Mesendoderm (in vitro differentiated cells): ENCODE measurements at regions not wholly inside any gene's neighbourhood (a gene's known extent, or its start where the extent isn't known, plus 50 kb on each side); places are given as distances from the start of the nearest gene placed in this dataset.
"Not testable (repeated sequence)": the region's sequence is repeated elsewhere in the genome, so short reads cannot be mapped to it uniquely, and the experiment has no call there.

Experiments
- DNase-seq: peaks from one replicate; pipeline ENCODE4 v3.0.0; 2013
- H2AK5ac ChIP-seq: 2 replicates; pipeline ENCODE4 v1.6.1; 2013; ENCODE audit warnings: low read length, inconsistent platforms
- H2BK120ac ChIP-seq: 2 replicates; pipeline ENCODE4 v1.6.1; 2013; ENCODE audit warnings: low read depth, mild to moderate bottlenecking, low read length, moderate library complexity, mixed read lengths
- H2BK15ac ChIP-seq: replicated peaks from 2 replicates; pipeline ENCODE4 v1.6.1; 2013; ENCODE audit warnings: low read depth, mild to moderate bottlenecking, moderate library complexity
- H2BK5ac ChIP-seq: 2 replicates; pipeline ENCODE4 v1.6.1; 2013; ENCODE audit warnings: low read length, inconsistent platforms
- H3K18ac ChIP-seq: 2 replicates; pipeline ENCODE4 v1.6.1; 2013; ENCODE audit warnings: mild to moderate bottlenecking, low read length, mixed read lengths
- H3K23ac ChIP-seq: one replicate; pipeline ENCODE4 v1.6.1; 2013; ENCODE audit warnings: low read length
- H3K27ac ChIP-seq: 2 replicates; pipeline ENCODE4 v1.5.1; 2013; ENCODE audit warnings: low read depth, mild to moderate bottlenecking, inconsistent platforms, low read length, moderate library complexity
- H3K27me3 ChIP-seq: 2 replicates; pipeline ENCODE4 v1.6.1; 2013; ENCODE audit warnings: low read length, control low read depth, mild to moderate bottlenecking, inconsistent platforms; ENCODE audit not compliant: insufficient read depth, poor library complexity
- H3K36me3 ChIP-seq: 2 replicates; pipeline ENCODE4 v1.6.1; 2013; ENCODE audit warnings: low read length, inconsistent platforms; ENCODE audit not compliant: control insufficient read depth, insufficient read depth
- H3K4ac ChIP-seq: one replicate; pipeline ENCODE4 v1.6.1; 2013; ENCODE audit warnings: low read depth, mild to moderate bottlenecking, low read length, moderate library complexity
- H3K4me1 ChIP-seq: 2 replicates; pipeline ENCODE4 v1.6.1; 2013; ENCODE audit warnings: low read depth, low read length, inconsistent platforms; ENCODE audit not compliant: control insufficient read depth
- H3K4me2 ChIP-seq: 2 replicates; pipeline ENCODE4 v1.6.1; 2013; ENCODE audit warnings: low read length
- H3K4me3 ChIP-seq: 2 replicates; pipeline ENCODE4 v1.5.1; 2013; ENCODE audit warnings: mild to moderate bottlenecking, low read length
- H3K56ac ChIP-seq: one replicate; pipeline ENCODE4 v1.6.1; 2013; ENCODE audit warnings: low read length
- H3K79me1 ChIP-seq: 2 replicates; pipeline ENCODE4 v1.6.1; 2013; ENCODE audit warnings: low read length, inconsistent platforms
- H3K79me2 ChIP-seq: 2 replicates; pipeline ENCODE4 v1.6.1; 2013; ENCODE audit warnings: mild to moderate bottlenecking, low read length; ENCODE audit not compliant: control insufficient read depth, insufficient read depth
- H3K9ac ChIP-seq: 2 replicates; pipeline ENCODE4 v1.6.1; 2013; ENCODE audit warnings: low read length, inconsistent platforms
- H4K5ac ChIP-seq: one replicate; pipeline ENCODE4 v1.6.1; 2013; ENCODE audit warnings: low read length
- H4K8ac ChIP-seq: one replicate; pipeline ENCODE4 v1.6.1; 2013; ENCODE audit warnings: low read depth, mild to moderate bottlenecking, control low read depth, low read length, moderate library complexity
- WGBS: extraction: QIAGEN DNeasy Blood & Tissue Kit; methylation state at CpG from one replicate; pipeline ENCODE4 v1.1.7; 2013; ENCODE audit warnings: low lambda C conversion rate, missing lambda C conversion rate; ENCODE audit not compliant: insufficient coverage; ENCODE audit errors: extremely low coverage; 5-methylcytosine and 5-hydroxymethylcytosine counted together

DNA sequence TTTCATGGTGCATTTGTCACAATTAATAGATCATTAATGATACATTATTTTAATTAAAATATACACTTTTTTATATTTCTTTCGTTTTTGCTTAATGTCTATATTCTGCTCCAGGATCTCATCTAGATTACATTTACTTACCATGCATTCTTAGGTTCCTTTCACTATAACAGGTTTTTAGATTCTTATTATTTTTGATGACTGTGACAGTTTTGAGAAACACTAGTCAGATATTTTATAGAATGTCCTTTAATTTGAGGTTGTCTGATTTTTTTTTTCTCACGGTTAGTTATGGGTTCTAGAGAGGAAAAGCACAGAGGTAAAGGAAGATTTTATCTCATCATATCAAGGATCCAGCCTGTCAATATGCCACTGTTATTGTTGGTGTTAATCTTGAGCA, 595.8 kb upstream of the BCHE start:
- no CpG with 5 or more reads among the region's 2 CpGs for WGBS
- H3K4me1 ChIP-seq, result no peaks in the 10 kb centered on the region

DNA sequence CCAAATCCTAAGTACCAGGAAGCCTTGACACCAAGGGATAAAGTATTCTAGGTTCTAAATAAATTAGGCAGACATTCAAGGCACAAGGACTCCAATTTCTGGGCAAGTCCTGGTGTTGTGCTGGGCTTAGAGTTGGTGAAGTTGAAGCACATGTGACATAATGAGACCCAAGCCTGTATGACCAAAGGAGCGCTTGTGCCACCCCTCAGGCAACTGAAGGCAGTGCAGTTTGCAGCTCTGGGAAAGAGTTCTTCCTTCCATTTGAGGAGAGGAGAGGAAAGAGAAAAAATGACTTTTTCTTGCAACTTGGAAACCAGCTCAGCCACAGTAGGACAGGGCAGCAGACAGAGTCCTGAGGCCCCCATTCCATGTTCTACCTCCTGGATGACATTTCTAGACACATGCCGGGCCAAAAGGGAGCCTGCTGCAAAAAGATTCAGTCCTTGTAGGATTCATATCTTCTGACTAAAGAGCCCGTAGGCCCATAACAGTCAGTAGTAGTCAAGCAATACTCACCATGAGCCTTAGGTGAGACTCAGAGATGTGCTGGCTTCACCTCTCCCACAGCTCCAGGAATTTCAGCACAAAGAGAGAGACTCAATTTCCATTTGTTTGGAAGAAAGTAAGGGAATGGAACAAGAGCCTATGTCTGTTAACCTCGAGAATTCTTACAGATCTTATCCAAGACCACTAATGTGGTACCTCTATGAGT, 588.8 kb upstream of the BCHE start:
- Histone ChIP-seq H3K4ac (no peak overlapping the region), H3K36me3 (no peaks in the 10 kb centered on the region), H2BK15ac (no peak overlapping the region), H3K9ac (no peak overlapping the region), H3K23ac (no peak overlapping the region), H3K79me2 (no peaks in the 10 kb centered on the region), H3K56ac (no peak overlapping the region), H3K4me2 (no peak overlapping the region), H2BK5ac (no peak overlapping the region), H3K18ac (no peak overlapping the region), H4K5ac (no peak overlapping the region), H2AK5ac (no peak overlapping the region), H3K4me3 (no peak overlapping the region), H2BK120ac (no peak overlapping the region), H3K79me1 (no peaks in the 10 kb centered on the region), H3K27ac (no peak overlapping the region), H3K4me1 (no peaks in the 10 kb centered on the region), H4K8ac (no peak overlapping the region), H3K27me3 (no peaks in the 10 kb centered on the region)
- no CpG with 5 or more reads among the region's 4 CpGs for WGBS
- peak; percentile 75 for DNase-seq

More for the DNA sequence above, 595.8 kb upstream of the BCHE start:
- no peak for DNase-seq
- Histone ChIP-seq H3K36me3 (no peaks in the 10 kb centered on the region), H4K5ac (no peak overlapping the region), H2AK5ac (no peak overlapping the region), H2BK120ac (no peak overlapping the region), H3K4me3 (no peak overlapping the region), H3K9ac (no peak overlapping the region), H2BK15ac (no peak overlapping the region), H3K18ac (no peak overlapping the region), H4K8ac (no peak overlapping the region), H3K4ac (no peak overlapping the region), H3K27ac (no peak overlapping the region), H3K79me1 (no peaks in the 10 kb centered on the region), H2BK5ac (no peak overlapping the region), H3K27me3 (no peaks in the 10 kb centered on the region), H3K4me2 (no peak overlapping the region), H3K23ac (no peak overlapping the region), H3K79me2 (no peaks in the 10 kb centered on the region), H3K56ac (no peak overlapping the region)

DNA sequence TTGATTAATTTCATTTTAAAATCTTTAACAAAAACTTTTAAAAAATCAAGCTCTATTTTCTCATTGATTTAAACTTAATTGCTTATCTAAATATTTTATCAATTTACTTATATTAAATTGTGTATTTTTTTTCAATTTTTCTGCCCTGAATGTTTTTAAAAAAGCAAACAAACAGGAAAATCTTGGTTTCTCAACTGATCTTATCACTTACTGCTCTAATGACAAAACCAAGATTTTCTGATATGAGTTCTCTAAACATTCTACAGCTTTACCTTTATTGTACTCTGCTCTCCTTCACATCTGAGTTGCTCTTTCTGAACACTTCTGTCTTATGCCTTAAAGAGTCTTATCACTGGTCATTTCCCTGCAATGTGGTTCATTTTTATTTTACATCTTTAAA, 587.8 kb upstream of the BCHE start:
- no peak overlapping the region for H2AK5ac ChIP-seq
- H4K8ac ChIP-seq, result no peak overlapping the region
- DNase-seq, result no peak
- H3K9ac ChIP-seq, result no peak overlapping the region
- no peak overlapping the region for H3K18ac ChIP-seq
- H3K79me2 ChIP-seq, result no peaks in the 10 kb centered on the region
- no peak overlapping the region for H3K4me3 ChIP-seq
- no peak overlapping the region for H2BK15ac ChIP-seq
- no peak overlapping the region for H3K4ac ChIP-seq
- no peaks in the 10 kb centered on the region for H3K79me1 ChIP-seq
- H3K27me3 ChIP-seq, result no peaks in the 10 kb centered on the region
- H3K56ac ChIP-seq, result no peak overlapping the region
- no peak overlapping the region for H2BK5ac ChIP-seq
- H3K4me2 ChIP-seq, result no peak overlapping the region
- no peak overlapping the region for H4K5ac ChIP-seq
- H3K23ac ChIP-seq, result no peak overlapping the region
- no peaks in the 10 kb centered on the region for H3K4me1 ChIP-seq
- no peak overlapping the region for H3K27ac ChIP-seq
- H2BK120ac ChIP-seq, result no peak overlapping the region
- no peaks in the 10 kb centered on the region for H3K36me3 ChIP-seq

DNA sequence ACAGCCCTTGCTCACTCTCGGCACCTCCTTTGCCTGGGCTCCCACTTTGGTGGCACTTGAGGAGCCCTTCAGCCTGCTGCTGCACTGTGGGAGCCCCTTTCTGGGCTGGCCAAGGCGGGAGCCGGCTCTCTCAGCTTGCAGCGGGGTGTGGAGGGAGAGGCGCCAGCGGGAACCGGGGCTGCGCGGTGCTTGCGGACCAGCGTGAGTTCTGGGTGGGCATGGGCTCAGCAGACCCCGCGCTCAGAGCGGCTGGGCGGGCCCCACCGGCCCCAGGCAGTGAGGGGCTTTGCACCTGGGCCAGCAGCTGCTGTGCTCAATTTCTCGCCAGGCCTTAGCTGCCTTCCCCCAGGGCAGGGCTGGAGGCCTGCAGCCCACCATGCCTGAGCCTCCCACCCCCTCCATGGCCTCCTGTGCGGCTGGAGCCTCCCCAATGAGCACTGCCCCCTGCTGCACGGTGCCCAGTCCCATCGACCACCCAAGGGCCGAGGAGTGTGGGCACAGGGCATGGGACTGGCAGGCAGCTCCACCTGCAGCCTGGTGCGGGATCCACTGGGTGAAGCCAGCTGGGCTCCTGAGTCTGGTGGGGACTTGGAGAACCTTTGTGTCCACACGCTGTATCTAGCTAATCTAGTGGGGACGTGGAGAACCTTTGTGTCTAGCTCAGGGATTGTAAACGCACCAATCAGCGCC, 586.7 kb upstream of the BCHE start:
- H3K4me1 ChIP-seq, H3K18ac ChIP-seq, H3K79me2 ChIP-seq, H3K4ac ChIP-seq, DNase-seq, H2BK5ac ChIP-seq, H3K27ac ChIP-seq, H3K56ac ChIP-seq, H3K79me1 ChIP-seq, H4K8ac ChIP-seq, H2BK15ac ChIP-seq, H3K27me3 ChIP-seq, H3K9ac ChIP-seq, H3K4me2 ChIP-seq, H3K4me3 ChIP-seq, H4K5ac ChIP-seq, H3K23ac ChIP-seq, H2AK5ac ChIP-seq, H2BK120ac ChIP-seq, H3K36me3 ChIP-seq: not testable (repeated sequence)
- WGBS, result no CpG with 5 or more reads among the region's 26 CpGs

DNA sequence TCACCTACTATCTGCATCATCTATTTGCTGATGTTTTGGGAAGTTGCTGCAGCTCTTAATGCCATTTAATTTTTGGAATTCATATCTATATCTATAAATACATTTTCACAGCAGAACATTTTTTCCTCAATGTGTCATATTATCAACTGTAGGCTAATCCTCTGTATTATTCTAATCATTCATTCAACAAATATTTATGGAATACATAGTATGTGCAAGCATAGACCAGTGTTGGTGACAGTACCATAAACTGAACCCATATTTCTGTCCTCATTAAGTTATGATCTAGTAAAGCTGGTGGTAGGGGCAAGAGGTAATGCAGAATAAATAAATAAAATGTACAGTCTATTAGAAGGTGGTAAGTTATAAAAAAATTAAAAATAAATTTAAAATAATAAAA, 585.3 kb upstream of the BCHE start:
- Histone ChIP-seq H3K4ac (no peak overlapping the region), H3K9ac (no peak overlapping the region), H4K5ac (no peak overlapping the region), H4K8ac (no peak overlapping the region), H2AK5ac (no peak overlapping the region), H3K4me3 (no peak overlapping the region), H3K36me3 (no peaks in the 10 kb centered on the region), H3K4me1 (no peaks in the 10 kb centered on the region), H3K79me2 (no peaks in the 10 kb centered on the region), H3K18ac (no peak overlapping the region), H2BK5ac (no peak overlapping the region), H3K23ac (no peak overlapping the region), H3K56ac (no peak overlapping the region), H2BK15ac (no peak overlapping the region), H3K27ac (no peak overlapping the region), H3K79me1 (no peaks in the 10 kb centered on the region), H2BK120ac (no peak overlapping the region), H3K4me2 (no peak overlapping the region), H3K27me3 (no peaks in the 10 kb centered on the region)
- no peak for DNase-seq

DNA sequence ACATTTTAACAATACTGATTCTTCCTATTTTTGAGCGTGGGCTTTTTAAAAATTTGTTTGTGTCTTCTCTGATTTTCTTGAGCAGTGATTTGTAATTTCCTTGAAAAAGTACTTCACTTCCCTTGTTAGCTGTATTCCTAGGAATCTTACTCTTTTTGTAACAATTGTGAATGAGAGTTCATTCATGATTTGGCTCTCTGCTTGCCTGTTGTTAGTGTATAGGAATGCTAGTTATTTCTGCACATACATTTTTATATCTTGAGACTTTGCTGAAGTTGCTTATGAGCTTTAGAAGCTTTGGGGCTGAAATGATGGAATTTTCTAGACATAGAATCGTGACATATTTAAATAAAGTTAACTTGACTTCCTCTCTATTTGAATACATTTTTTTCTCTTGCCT, 582.8 kb upstream of the BCHE start:
- H3K27me3 ChIP-seq, result no peaks in the 10 kb centered on the region
- no peak overlapping the region for H2BK120ac ChIP-seq
- H3K36me3 ChIP-seq, result no peaks in the 10 kb centered on the region
- no CpG with 5 or more reads among the region's 2 CpGs for whole genome bisulfite sequencing
- H2BK15ac ChIP-seq, result no peak overlapping the region
- H3K4me3 ChIP-seq, result no peak overlapping the region
- H3K79me1 ChIP-seq, result no peaks in the 10 kb centered on the region
- H3K4me2 ChIP-seq, result no peak overlapping the region
- no peaks in the 10 kb centered on the region for H3K4me1 ChIP-seq
- no peak overlapping the region for H3K4ac ChIP-seq
- H3K23ac ChIP-seq, result no peak overlapping the region
- H2AK5ac ChIP-seq, result no peak overlapping the region
- no peak overlapping the region for H3K9ac ChIP-seq
- H4K8ac ChIP-seq, result no peak overlapping the region
- no peak overlapping the region for H2BK5ac ChIP-seq
- no peak overlapping the region for H3K27ac ChIP-seq
- H3K18ac ChIP-seq, result no peak overlapping the region
- H3K56ac ChIP-seq, result no peak overlapping the region
- H4K5ac ChIP-seq, result no peak overlapping the region
- no peak for DNase-seq
- no peaks in the 10 kb centered on the region for H3K79me2 ChIP-seq
